Bronchial epithelial cell (primary cell): ENCODE measurements at regions not wholly inside any gene's neighbourhood (a gene's known extent, or its start where the extent isn't known, plus 50 kb on each side); places are given as distances from the start of the nearest gene placed in this dataset.

ENCODE experiments used
- DNase-seq: peaks from one replicate; pipeline ENCODE4 v3.0.0-alpha.2; 2010; ENCODE audit warnings: low read depth
- FAIRE-seq: peaks from 2 replicates; lab custom pipeline; 2011; peaks lifted over from hg19 to GRCh38; lab: Jason Lieb, UNC
- H3K27me3 ChIP-seq: 2 replicates; pipeline ENCODE4 v1.5.1; 2011; ENCODE audit warnings: low read length; ENCODE audit not compliant: control insufficient read depth, insufficient read depth
- H3K36me3 ChIP-seq: 2 replicates; pipeline ENCODE4 v1.5.1; 2011; ENCODE audit warnings: low read length; ENCODE audit not compliant: control insufficient read depth, insufficient read depth
- H3K4me3 ChIP-seq: 2 replicates; pipeline ENCODE4 v1.5.1; 2011; ENCODE audit warnings: mild to moderate bottlenecking, low read depth, low read length, control low read depth
- CTCF ChIP-seq: IDR thresholded peaks from 2 replicates; pipeline ENCODE4 v1.5.1; 2011; ENCODE audit warnings: mild to moderate bottlenecking, moderate library complexity, low read length, control low read depth, inconsistent platforms; ENCODE audit not compliant: insufficient read depth, severe bottlenecking

DNA sequence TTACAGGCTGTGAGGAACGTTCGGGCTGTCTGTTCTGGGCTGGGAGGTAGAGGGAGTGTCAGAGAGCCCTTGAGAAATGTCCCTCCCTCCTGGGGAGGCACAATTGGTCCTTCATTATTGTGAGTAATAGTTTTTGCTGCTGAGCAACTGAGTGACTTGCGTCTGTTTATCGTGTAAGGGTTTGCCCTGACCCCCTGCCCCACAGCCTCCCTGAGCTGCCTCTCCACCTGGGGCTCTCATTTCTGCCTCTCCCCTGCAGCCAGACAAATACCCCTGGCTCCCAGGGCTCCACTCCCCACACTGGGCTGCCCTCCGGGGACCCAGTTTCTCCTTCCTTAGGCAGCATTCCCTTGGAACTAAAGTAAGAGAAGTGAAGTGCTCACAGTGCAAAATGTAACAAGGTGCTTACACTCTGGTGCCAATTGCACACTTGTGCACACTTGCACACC lies 174.9 kb upstream of the MVB12B start:
- H3K4me3 ChIP-seq, result no peak overlapping the region
- H3K27me3 ChIP-seq, result peaks cover 2% of the 10 kb centered on the region
- peak; percentile 42 for DNase-seq
- no peak for TF ChIP-seq CTCF
- no peak for FAIRE-seq
- H3K36me3 ChIP-seq, result no peaks in the 10 kb centered on the region

DNA sequence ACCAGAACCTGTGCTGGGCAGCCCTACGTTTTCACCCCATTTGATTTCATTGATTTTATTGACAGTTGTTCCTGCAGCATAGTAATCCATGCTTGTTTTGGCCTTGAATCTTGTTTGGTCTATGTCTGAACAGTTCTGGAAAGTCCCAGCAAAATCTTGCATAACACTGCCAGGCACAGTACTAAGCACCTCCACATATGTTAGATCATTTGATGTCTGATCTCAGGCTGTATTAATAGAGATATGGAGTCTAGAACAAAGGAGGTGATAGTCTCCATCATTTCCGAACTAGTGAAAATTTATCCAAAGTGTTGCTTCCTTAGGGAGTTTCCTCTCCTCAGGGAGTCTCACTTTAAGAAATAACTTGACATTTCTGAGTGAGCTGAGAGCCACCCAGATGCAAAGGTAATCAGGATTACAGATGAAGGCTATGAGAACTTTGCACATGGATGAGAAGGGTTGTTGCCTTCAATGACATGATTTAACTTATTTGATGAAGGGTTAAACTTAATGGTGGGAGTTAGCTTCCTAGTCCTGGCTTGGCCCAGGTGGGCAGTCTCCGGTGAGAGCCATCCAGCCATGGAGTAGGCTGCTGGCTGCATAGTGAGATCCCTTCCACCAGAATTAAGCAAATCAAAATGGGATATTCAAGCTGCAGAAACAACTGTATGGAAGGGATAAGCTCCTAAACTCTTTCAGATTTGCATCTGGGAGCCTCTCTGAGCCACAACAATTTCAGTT lies 173.8 kb upstream of the MVB12B start:
- H3K36me3 ChIP-seq, result no peaks in the 10 kb centered on the region
- DNase-seq, result no peak
- TF ChIP-seq CTCF, result no peak
- H3K27me3 ChIP-seq, result peaks cover 2% of the 10 kb centered on the region
- FAIRE-seq, result no peak
- H3K4me3 ChIP-seq, result no peak overlapping the region

DNA sequence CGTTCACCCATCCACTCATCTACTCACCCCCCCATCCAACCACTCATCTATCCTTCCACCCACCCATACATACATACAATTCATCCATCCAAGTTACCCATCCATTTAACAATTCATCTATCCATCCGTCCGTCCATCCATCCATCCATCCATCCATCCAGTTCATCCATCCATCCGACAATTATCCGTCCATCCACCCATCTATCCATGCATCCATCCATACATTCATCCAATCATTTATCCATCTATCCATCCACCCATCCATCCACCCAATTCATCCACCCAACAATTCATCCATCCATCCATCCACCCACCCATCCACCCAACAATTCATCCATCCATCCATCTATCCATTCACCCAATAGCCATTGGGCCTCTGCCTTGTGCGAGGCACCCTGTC lies 173.2 kb upstream of the MVB12B start:
- Histone ChIP-seq H3K4me3 (no peak overlapping the region), H3K36me3 (no peaks in the 10 kb centered on the region), H3K27me3 (peaks cover 1% of the 10 kb centered on the region)
- no peak for TF ChIP-seq CTCF
- FAIRE-seq (no peak), DNase-seq (no peak)

GRCh38 chr9:126154182-126154827 lies 172.3 kb upstream of the MVB12B start:
- Histone ChIP-seq H3K36me3 (no peaks in the 10 kb centered on the region), H3K27me3 (no peaks in the 10 kb centered on the region), H3K4me3 (no peak overlapping the region)
- peak; percentile 50 for FAIRE-seq
- no peak for TF ChIP-seq CTCF
- no peak for DNase-seq

DNA sequence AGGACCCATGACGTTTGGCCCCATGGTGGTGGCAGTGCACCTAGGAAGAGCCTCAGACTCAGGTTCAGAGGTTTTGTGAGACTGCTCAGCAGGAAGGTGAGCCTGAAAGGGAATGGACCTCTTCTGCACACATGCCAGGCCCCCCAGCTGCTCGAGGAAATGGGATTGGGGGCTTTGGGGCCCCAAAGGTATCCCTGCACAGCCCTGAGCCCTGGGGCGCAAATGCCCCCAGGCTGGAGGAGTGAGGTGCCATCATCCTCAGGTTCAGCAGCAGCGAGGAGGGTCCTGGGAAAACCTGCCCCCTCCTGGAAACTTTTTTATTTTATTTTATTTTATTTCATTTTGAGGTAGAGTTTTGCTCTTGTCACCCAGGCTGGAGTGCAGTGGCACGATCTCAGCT lies 171.8 kb upstream of the MVB12B start:
- Histone ChIP-seq H3K27me3 (no peaks in the 10 kb centered on the region), H3K36me3 (no peaks in the 10 kb centered on the region), H3K4me3 (no peak overlapping the region)
- TF ChIP-seq CTCF, result no peak
- DNase-seq (no peak), FAIRE-seq (no peak)
